ENCODE measurements at regions not wholly inside any gene's neighbourhood (a gene's known extent, or its start where the extent isn't known, plus 50 kb on each side); places are given as distances from the start of the nearest gene placed in this dataset.

- no peak overlapping the region for H2AFZ ChIP-seq
Observed at GRCh38 chr2:84017010-84017409, 442.1 kb downstream of the SUCLG1 start.

GRCh38 chr2:84016183-84016582 lies 442.9 kb downstream of the SUCLG1 start:
- H3K9me3 ChIP-seq (ENCODE audit: low read depth) = no peaks in the 10 kb centered on the region
- no peak overlapping the region for H3K27ac ChIP-seq
- no peaks in the 10 kb centered on the region for H4K20me1 ChIP-seq (ENCODE audit: insufficient read depth, poor library complexity, severe bottlenecking)
- no peak overlapping the region for H2AFZ ChIP-seq
- H3K27me3 ChIP-seq = no peaks in the 10 kb centered on the region
- TF ChIP-seq, protein P1, sequence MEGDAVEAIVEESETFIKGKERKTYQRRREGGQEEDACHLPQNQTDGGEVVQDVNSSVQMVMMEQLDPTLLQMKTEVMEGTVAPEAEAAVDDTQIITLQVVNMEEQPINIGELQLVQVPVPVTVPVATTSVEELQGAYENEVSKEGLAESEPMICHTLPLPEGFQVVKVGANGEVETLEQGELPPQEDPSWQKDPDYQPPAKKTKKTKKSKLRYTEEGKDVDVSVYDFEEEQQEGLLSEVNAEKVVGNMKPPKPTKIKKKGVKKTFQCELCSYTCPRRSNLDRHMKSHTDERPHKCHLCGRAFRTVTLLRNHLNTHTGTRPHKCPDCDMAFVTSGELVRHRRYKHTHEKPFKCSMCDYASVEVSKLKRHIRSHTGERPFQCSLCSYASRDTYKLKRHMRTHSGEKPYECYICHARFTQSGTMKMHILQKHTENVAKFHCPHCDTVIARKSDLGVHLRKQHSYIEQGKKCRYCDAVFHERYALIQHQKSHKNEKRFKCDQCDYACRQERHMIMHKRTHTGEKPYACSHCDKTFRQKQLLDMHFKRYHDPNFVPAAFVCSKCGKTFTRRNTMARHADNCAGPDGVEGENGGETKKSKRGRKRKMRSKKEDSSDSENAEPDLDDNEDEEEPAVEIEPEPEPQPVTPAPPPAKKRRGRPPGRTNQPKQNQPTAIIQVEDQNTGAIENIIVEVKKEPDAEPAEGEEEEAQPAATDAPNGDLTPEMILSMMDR (IDR thresholded peaks at IDR 0.05; ENCODE audit: poor library complexity) = no peak
- TF ChIP-seq EZH2phosphoT487 (IDR thresholded peaks at IDR 0.05; ENCODE audit: low read depth, severe bottlenecking, unreplicated experiment) = no peak
- TF ChIP-seq EZH2 (IDR thresholded peaks at IDR 0.05; ENCODE audit: borderline replicate concordance) = no peak
- no peak for DNase-seq (ENCODE audit: low spot score)
- no peak overlapping the region for H3K4me3 ChIP-seq
- H3K9me2 ChIP-seq (replicated peaks; ENCODE audit: insufficient read depth) = no peaks in the 10 kb centered on the region
- no peaks in the 10 kb centered on the region for H3K4me1 ChIP-seq (ENCODE audit: insufficient read depth)
- H3K4me2 ChIP-seq = no peak overlapping the region
- no peaks in the 10 kb centered on the region for H3K36me3 ChIP-seq (replicated peaks; ENCODE audit: insufficient read depth, low read depth)
- H3K79me2 ChIP-seq = no peaks in the 10 kb centered on the region
- WGBS (ENCODE audit: low lambda C conversion rate, missing lambda C conversion rate) = 81% methylated on average over 5 of the region's 5 CpGs

More at GRCh38 chr2:84017010-84017409, 442.1 kb downstream of the SUCLG1 start:
- Histone ChIP-seq H3K9me2 (replicated peaks; ENCODE audit: insufficient read depth) (no peaks in the 10 kb centered on the region), H3K79me2 (no peaks in the 10 kb centered on the region), H3K36me3 (replicated peaks; ENCODE audit: insufficient read depth, low read depth) (no peaks in the 10 kb centered on the region), H3K27ac (no peak overlapping the region), H3K4me2 (no peak overlapping the region), H3K9me3 (ENCODE audit: low read depth) (no peaks in the 10 kb centered on the region), H3K4me1 (ENCODE audit: insufficient read depth) (no peaks in the 10 kb centered on the region), H3K27me3 (no peaks in the 10 kb centered on the region), H3K4me3 (no peak overlapping the region), H4K20me1 (ENCODE audit: insufficient read depth, poor library complexity, severe bottlenecking) (no peaks in the 10 kb centered on the region)
- TF ChIP-seq, protein P1 (IDR thresholded peaks at IDR 0.05; ENCODE audit: poor library complexity) = no peak
- TF ChIP-seq EZH2phosphoT487 (IDR thresholded peaks at IDR 0.05; ENCODE audit: low read depth, severe bottlenecking, unreplicated experiment) (no peak), EZH2 (IDR thresholded peaks at IDR 0.05; ENCODE audit: borderline replicate concordance) (no peak)
- DNase-seq (ENCODE audit: low spot score) = no peak

- 92% methylated on average over 2 of the region's 2 CpGs for whole genome bisulfite sequencing (ENCODE audit: low lambda C conversion rate, missing lambda C conversion rate)
- TF ChIP-seq EZH2phosphoT487 (IDR thresholded peaks at IDR 0.05; ENCODE audit: low read depth, severe bottlenecking, unreplicated experiment) = no peak
- TF ChIP-seq, protein P1 (IDR thresholded peaks at IDR 0.05; ENCODE audit: poor library complexity) = no peak
- TF ChIP-seq EZH2 (IDR thresholded peaks at IDR 0.05; ENCODE audit: borderline replicate concordance) = no peak
- Histone ChIP-seq H3K9me3 (ENCODE audit: low read depth) (no peaks in the 10 kb centered on the region), H3K4me2 (no peak overlapping the region), H3K9me2 (replicated peaks; ENCODE audit: insufficient read depth) (no peaks in the 10 kb centered on the region), H3K36me3 (replicated peaks; ENCODE audit: insufficient read depth, low read depth) (no peaks in the 10 kb centered on the region), H3K4me3 (no peak overlapping the region), H3K27ac (no peak overlapping the region), H4K20me1 (ENCODE audit: insufficient read depth, poor library complexity, severe bottlenecking) (no peaks in the 10 kb centered on the region), H3K4me1 (ENCODE audit: insufficient read depth) (no peaks in the 10 kb centered on the region), H3K27me3 (no peaks in the 10 kb centered on the region), H2AFZ (no peak overlapping the region), H3K79me2 (no peaks in the 10 kb centered on the region)
- DNase-seq (ENCODE audit: low spot score) = no peak
Observed at GRCh38 chr2:83997889-83998288, 461.2 kb downstream of the SUCLG1 start.

- H3K9me3 ChIP-seq (ENCODE audit: low read depth) = no peaks in the 10 kb centered on the region
- no peak overlapping the region for H3K4me3 ChIP-seq
- no peak for DNase-seq (ENCODE audit: low spot score)
- no peaks in the 10 kb centered on the region for H3K79me2 ChIP-seq
- H3K27me3 ChIP-seq = no peaks in the 10 kb centered on the region
- no peaks in the 10 kb centered on the region for H3K36me3 ChIP-seq (replicated peaks; ENCODE audit: insufficient read depth, low read depth)
- TF ChIP-seq, protein P1 (IDR thresholded peaks at IDR 0.05; ENCODE audit: poor library complexity) = no peak
- no peak for TF ChIP-seq EZH2 (IDR thresholded peaks at IDR 0.05; ENCODE audit: borderline replicate concordance)
- TF ChIP-seq EZH2phosphoT487 (IDR thresholded peaks at IDR 0.05; ENCODE audit: low read depth, severe bottlenecking, unreplicated experiment) = no peak
- no peaks in the 10 kb centered on the region for H3K4me1 ChIP-seq (ENCODE audit: insufficient read depth)
- no peaks in the 10 kb centered on the region for H4K20me1 ChIP-seq (ENCODE audit: insufficient read depth, poor library complexity, severe bottlenecking)
- no peak overlapping the region for H3K4me2 ChIP-seq
- H3K27ac ChIP-seq = no peak overlapping the region
- WGBS (ENCODE audit: low lambda C conversion rate, missing lambda C conversion rate) = 78% methylated on average over 2 of the region's 2 CpGs
- no peak overlapping the region for H2AFZ ChIP-seq
- no peaks in the 10 kb centered on the region for H3K9me2 ChIP-seq (replicated peaks; ENCODE audit: insufficient read depth)
Observed at GRCh38 chr2:83994633-83995179, 464.4 kb downstream of the SUCLG1 start.
